GM12874 (cell line): ENCODE measurements at regions not wholly inside any gene's neighbourhood (a gene's known extent, or its start where the extent isn't known, plus 50 kb on each side); places are given as distances from the start of the nearest gene placed in this dataset.

ENCODE experiments used
- TF ChIP-seq, protein P1 (sequence below): IDR thresholded peaks from 2 replicates; pipeline ENCODE4 v1.5.1; 2011; ENCODE audit warnings: low read depth, mild to moderate bottlenecking, control low read depth, low read length, moderate library complexity; ENCODE audit not compliant: insufficient read depth

DNA sequence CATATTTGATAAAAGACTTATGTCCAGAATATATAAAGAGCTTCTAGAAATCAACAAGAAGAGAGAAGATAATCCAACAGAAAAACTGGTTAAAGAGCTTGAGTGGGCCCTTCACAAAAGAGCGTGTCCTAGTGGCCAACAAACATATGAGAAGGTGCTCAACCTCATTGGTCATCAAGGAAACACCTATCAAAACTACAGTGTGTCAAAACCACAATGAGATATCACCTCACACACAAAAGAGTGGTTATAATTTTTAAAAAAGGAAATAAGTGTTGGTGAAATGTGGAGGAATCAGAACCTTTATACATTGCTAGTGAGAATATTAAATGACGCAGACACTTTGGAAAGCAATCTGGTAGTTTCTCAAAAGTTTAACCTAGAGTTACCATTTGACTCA, 68.4 kb upstream of the KLF13 start:
- TF ChIP-seq, protein P1, sequence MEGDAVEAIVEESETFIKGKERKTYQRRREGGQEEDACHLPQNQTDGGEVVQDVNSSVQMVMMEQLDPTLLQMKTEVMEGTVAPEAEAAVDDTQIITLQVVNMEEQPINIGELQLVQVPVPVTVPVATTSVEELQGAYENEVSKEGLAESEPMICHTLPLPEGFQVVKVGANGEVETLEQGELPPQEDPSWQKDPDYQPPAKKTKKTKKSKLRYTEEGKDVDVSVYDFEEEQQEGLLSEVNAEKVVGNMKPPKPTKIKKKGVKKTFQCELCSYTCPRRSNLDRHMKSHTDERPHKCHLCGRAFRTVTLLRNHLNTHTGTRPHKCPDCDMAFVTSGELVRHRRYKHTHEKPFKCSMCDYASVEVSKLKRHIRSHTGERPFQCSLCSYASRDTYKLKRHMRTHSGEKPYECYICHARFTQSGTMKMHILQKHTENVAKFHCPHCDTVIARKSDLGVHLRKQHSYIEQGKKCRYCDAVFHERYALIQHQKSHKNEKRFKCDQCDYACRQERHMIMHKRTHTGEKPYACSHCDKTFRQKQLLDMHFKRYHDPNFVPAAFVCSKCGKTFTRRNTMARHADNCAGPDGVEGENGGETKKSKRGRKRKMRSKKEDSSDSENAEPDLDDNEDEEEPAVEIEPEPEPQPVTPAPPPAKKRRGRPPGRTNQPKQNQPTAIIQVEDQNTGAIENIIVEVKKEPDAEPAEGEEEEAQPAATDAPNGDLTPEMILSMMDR = no peak

DNA sequence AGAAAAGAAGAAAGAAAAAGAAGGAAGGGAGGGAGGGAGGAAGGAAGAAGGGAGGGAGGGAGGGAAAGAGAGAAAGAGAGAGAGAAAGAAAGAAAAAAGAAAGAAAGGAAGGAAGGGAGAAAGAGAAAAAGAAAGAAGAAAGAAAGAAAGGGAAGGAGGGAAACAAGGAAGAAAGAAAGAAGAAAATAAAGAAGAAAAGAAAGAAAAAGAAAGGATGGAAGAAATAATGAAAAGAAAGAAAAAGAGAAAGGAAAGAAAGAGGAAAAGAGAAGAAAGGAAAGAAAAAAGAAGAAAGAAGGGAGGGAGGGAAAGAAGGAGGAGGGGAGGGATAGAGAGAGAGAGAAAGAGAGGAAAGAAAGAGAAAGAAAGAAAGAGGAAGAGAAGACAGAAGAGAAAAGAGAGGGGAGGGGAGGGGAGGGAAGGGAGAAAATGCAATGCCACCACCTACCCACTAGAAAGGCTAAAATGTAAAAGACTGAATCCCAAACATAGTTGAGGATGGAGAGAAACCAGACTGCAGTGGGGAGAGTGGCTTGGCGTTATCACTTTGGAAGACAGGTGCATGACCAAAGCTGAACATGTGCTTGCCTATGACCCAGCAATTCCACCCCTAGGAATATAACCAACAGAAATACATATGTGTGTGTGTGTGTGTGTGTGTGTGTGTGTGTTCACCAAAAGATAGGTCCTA, 66.9 kb upstream of the KLF13 start:
- TF ChIP-seq, protein P1 = no peak

DNA sequence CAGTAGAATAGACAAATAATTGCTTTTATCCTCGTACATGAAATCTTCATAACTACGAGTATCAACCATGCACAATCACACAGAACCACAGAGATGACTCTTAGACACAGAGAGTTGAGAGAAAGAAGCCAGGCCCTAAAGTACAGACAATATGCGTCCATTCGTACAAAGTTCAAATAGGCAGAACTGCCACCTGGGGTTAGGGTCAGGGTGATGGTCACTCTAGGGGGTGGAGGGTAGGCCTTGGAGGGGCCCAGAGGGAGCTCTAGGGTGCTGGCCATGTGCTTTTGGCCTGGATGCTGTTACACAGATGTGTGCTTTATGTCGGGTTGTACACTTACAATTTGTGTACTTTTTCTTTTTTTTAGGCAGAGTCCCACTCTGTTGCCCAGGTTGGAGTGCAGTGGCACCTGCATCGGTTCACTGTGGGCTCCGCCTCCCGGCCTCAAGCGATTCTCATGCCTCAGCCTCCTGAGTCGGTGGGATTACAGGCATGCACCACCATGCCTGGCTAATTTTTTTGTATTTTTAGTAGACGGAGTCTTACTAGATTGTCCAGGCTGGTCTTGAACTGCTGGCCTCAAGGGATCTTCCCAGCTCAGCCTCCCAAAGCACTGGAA, 65.9 kb upstream of the KLF13 start:
- TF ChIP-seq, protein P1 = no peak

DNA sequence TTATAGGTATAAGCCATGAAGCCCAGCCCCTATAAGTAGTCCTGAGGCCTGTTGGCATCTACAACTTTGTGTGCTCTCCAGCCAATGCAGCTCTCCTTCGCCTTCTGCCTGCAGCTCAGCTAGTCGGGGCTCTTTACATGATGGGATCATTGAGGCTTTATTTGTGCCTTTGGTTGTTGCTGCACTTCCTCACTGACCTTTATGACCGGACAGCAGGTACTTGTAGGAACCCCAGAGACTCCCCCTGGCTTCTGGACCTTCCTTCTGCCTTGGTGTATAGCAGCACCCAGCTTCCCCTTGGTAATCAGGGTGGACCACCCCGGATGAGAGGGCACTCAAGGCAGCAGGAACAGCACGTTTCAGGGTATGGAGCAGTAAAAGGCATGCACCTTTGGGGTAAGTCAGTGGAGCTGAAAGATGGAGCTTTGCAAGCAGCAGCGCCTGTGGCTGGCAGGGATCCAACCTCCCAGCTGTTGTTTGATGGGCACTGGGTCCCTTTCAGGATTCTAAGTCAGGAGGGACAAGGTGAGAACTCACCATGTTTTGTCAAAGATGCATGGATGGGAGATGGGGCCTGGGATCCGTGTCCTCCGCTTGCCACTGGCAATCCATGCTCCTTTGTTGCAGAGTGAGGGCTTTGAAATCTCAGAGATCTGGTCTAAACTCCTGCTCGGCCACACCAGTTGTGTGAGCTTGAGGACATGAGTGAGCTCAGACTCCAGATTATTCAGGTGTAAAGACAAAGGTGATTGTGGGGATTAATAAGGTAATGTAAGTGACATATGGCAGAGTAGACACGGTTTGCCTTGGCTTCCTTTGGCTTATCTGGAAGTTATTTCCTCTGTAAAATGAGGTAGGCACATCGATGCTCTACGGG, 65.1 kb upstream of the KLF13 start:
- TF ChIP-seq, protein P1 = no peak

DNA sequence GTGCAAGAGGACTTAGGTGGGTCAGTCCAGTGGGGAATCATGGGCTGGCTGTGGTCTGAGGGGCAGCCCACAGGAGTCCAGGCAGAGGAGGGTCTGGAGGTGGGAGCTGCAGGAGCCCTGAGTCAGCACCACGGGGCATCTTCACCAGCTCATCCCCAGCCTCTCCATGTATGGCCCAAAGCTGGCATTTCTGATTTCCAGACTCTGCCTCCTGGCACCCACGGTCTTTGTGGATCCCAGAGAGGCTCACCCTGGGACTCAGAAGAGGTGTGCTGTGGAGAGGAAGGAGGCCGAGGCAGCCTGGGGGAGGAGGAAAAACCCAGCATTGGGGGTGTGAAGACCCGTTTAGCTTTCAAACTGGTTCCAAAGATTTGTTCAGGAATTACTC, 64.5 kb upstream of the KLF13 start:
- TF ChIP-seq, protein P1 = no peak

DNA sequence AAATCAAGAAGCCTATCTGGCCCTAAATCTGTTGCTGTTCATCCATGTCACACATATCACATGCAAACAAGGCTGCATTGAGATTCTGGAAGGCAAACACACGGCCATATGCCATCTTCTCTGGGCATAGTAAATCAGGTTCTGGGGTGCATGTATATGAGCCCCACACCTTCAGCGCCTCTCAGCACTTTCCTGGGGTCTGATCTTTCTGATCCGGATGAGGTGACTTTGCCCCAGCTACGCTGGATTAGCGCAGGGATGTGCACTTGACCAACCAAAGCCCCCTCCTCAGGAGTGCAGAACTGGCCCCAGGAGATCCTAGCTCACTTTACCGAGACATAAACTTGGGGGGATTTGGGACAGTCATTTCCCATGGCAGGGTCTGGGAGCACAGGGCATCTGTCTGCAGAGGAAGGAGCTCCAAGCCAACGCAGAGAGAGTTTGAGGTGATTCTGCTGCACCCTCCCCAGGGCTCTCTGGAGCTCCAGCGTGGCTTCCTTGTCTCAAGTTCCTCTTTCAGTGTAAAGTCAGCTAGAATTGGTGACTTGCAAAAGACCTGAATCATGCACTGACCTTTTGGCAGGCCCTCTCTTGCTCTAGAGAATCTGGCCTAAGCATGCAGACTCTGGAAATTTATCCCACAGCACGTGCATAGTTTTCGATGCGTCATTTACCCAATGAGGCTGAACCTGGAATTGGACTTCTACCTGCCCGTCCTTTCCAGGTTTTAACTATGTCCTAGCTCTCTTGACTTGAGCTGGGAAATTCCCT, 63.5 kb upstream of the KLF13 start:
- TF ChIP-seq, protein P1 = no peak
